ENCODE measurements at regions not wholly inside any gene's neighbourhood (a gene's known extent, or its start where the extent isn't known, plus 50 kb on each side); places are given as distances from the start of the nearest gene placed in this dataset.

- TF ChIP-seq CTCF (IDR thresholded peaks at IDR 0.05) (no peak), POLR2AphosphoS5 (IDR thresholded peaks at IDR 0.05) (no peak), EP300 (IDR thresholded peaks at IDR 0.05) (no peak)
Measured at GRCh38 chr2:15838481-15839090, 101.8 kb upstream of the MYCN start.
